Astrocyte of the spinal cord (primary cell): ENCODE measurements at regions not wholly inside any gene's neighbourhood (a gene's known extent, or its start where the extent isn't known, plus 50 kb on each side); places are given as distances from the start of the nearest gene placed in this dataset.
"Not testable (repeated sequence)": the region's sequence is repeated elsewhere in the genome, so short reads cannot be mapped to it uniquely, and the experiment has no call there.

Experiments used
- DNase-seq: peaks from one replicate; pipeline ENCODE4 v3.0.0; 2011; ENCODE audit warnings: low read depth, low spot score
- H3K4me3 ChIP-seq: 2 replicates; pipeline ENCODE4 v1.5.1; 2011; ENCODE audit warnings: low read depth, mild to moderate bottlenecking, low read length, moderate library complexity
- in situ Hi-C: cut with HindIII; loops from 2 replicates; pipeline ENCODE4 v1.10.0; 2017; ENCODE audit warnings: low sequenced_read_pairs
- TF ChIP-seq, protein P1 (sequence below): IDR thresholded peaks from 2 replicates; pipeline ENCODE4 v1.5.1; 2012; ENCODE audit warnings: low read depth, mild to moderate bottlenecking, low read length, inconsistent platforms

GRCh38 chr6:168169624-168170023, 90.6 kb upstream of the FRMD1 start:
- H3K4me3 ChIP-seq = no peak overlapping the region
- no peak for DNase-seq
- TF ChIP-seq, protein P1, sequence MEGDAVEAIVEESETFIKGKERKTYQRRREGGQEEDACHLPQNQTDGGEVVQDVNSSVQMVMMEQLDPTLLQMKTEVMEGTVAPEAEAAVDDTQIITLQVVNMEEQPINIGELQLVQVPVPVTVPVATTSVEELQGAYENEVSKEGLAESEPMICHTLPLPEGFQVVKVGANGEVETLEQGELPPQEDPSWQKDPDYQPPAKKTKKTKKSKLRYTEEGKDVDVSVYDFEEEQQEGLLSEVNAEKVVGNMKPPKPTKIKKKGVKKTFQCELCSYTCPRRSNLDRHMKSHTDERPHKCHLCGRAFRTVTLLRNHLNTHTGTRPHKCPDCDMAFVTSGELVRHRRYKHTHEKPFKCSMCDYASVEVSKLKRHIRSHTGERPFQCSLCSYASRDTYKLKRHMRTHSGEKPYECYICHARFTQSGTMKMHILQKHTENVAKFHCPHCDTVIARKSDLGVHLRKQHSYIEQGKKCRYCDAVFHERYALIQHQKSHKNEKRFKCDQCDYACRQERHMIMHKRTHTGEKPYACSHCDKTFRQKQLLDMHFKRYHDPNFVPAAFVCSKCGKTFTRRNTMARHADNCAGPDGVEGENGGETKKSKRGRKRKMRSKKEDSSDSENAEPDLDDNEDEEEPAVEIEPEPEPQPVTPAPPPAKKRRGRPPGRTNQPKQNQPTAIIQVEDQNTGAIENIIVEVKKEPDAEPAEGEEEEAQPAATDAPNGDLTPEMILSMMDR = no peak
- in situ Hi-C loops = no loop called here

DNA sequence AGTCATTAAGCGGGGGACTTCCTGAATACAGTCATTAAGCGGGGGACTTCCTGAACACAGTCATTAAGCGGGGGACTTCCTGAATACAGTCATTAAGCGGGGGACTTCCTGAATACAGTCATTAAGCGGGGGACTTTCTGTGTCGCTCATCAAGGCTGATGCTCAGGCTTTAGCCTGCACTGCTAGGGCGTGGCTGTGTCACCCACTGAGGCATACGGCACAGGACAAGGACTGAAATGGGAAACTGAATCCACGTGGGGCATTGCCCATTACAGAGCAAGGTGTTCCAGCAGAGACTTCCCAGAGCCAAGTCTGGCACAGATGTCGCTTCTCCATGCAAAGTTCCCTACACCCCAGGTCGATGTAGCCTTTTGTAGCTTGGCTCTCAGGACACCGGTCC, 89.9 kb upstream of the FRMD1 start:
- DNase-seq, H3K4me3 ChIP-seq, in situ Hi-C loops: not testable (repeated sequence)

- H3K4me3 ChIP-seq, in situ Hi-C loops, DNase-seq: not testable (repeated sequence)
Measured at GRCh38 chr6:168168330-168168729, 89.3 kb upstream of the FRMD1 start.

DNA sequence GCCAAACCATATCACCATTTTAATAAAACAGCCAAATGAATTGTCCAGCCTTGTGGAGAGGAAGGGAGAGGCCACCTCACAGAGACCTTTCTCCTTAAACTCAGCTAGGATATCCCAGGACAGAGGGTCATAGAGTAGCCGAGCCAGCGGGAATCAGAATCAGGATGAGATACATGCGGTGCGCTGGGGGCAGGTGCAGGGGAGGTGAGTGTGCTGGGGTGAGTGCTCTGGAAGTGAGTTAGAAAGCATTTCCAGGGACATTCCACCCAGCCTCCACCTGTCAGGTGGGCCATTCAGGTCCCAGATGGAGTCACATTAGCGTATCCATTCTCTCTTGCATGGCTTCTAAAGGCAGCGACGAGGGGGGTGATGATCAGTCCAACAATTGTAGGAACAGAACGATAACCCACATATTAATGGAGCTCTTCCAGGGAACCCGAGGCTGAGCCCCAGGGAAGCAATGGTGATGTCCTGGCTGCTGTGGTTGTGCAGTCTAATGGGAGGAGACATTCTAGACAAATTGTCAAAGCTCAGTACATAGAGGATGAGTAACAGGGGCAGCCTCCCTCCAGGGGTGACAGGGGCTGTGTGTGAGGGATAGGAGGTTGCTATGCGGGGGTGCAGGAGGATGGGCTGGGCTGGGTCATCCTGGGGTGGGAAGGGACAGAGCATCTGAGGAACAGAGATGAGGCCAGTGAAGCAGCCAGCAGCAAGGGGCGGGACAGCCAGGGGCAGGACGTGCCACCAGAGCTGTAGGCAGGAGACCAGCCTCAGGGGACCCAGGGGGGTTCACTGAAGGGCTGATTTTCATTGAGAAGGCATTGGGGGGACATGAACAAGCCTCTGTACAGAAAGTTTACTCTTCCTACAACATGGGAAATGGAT, 88.7 kb upstream of the FRMD1 start:
- in situ Hi-C loops = no loop called here
- H3K4me3 ChIP-seq = no peak overlapping the region
- no peak for DNase-seq
- TF ChIP-seq, protein P1 = no peak

GRCh38 chr6:168166627-168167026, 87.6 kb upstream of the FRMD1 start:
- no peak for DNase-seq
- in situ Hi-C loops = no loop called here
- no peak overlapping the region for H3K4me3 ChIP-seq
- TF ChIP-seq, protein P1 = no peak

DNA sequence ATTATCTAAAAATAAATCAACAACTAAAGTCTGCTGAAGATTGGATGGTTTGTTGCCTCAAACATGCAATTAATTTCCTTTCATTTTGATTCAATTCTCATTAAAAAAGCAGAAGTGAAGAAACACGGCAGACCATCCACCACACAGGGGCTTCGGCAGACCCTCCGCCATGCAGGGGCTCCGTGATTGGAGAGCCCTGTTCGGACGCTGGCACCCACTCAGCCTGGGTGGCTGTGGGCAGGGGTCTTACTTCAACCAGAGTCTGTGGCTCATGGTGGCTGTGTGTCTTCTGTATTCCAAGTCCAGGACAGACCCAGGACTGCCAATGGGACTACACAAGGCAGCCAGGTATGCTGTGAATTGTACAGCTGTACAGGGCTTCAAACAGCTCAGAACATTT, 86.9 kb upstream of the FRMD1 start:
- TF ChIP-seq, protein P1 = no peak
- in situ Hi-C loops = no loop called here
- no peak overlapping the region for H3K4me3 ChIP-seq
- no peak for DNase-seq

DNA sequence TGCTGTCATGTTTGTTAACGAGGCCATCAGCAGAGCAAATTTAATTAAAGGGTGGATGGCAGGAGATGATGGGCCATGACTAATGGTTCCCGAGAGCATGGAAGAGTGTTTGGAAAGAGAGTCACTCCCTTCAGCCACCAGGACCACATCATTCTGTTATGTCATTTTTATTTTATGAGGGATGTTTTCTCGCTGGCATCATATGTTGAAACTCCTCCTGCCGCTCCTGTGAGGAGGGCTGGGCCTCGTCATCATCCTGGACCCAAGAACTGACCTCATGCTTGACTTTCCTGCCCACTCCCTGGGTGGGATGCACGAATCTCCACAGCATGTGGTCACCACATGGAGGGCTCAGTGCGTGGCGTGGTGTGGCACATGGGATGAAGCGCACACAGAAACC, 86.4 kb upstream of the FRMD1 start:
- in situ Hi-C loops = no loop called here
- DNase-seq = no peak
- no peak overlapping the region for H3K4me3 ChIP-seq
- TF ChIP-seq, protein P1 = no peak
